ENCODE measurements at regions not wholly inside any gene's neighbourhood (a gene's known extent, or its start where the extent isn't known, plus 50 kb on each side); places are given as distances from the start of the nearest gene placed in this dataset.

GRCh38 chr1:163422738-163423404, 101.1 kb downstream of the NUF2 start:
- TF ChIP-seq, protein P1, sequence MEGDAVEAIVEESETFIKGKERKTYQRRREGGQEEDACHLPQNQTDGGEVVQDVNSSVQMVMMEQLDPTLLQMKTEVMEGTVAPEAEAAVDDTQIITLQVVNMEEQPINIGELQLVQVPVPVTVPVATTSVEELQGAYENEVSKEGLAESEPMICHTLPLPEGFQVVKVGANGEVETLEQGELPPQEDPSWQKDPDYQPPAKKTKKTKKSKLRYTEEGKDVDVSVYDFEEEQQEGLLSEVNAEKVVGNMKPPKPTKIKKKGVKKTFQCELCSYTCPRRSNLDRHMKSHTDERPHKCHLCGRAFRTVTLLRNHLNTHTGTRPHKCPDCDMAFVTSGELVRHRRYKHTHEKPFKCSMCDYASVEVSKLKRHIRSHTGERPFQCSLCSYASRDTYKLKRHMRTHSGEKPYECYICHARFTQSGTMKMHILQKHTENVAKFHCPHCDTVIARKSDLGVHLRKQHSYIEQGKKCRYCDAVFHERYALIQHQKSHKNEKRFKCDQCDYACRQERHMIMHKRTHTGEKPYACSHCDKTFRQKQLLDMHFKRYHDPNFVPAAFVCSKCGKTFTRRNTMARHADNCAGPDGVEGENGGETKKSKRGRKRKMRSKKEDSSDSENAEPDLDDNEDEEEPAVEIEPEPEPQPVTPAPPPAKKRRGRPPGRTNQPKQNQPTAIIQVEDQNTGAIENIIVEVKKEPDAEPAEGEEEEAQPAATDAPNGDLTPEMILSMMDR (IDR thresholded peaks at IDR 0.05; ENCODE audit: low read depth, low read length) = no peak
- DNase-seq (ENCODE audit: low read depth, low spot score) = no peak
- no peak overlapping the region for H3K4me3 ChIP-seq (ENCODE audit: low read depth, low read length)
- in situ Hi-C loops (cut with HindIII; ENCODE audit: low sequenced_read_pairs) = no loop called here

DNA sequence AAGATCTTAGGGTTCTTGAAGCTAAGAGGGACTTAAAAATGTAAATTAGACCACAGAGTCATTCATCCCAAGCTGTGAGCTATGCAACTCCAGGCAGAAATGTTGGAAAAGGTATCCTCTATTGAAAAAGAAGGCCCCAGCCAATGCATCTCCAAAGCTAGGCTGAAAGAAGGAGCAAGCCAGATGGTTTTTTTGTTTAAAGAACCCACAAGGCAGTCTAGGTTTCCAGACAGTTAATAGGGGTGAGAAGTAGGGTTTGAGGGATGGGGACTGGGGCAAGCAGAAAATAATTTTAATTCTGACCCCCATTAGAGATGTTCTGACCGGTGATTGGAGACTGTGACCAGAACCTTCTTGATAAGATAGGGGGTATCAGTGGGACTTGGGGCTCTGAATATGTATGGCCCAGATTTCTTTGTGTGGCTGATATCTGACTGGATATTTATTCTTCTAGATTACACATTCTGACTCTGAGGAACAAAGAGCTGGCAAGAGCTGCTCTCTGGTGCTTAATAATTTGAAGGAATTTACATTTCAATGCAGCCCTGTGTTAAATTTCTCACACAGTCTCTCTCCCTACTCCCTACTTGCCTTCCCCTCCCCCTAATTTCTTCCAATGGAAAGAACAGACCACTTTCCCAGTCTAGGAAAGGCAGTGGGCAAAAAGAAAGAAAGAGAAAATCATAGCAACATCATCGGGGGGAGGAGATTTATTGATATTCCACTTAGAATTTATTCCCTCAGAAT, 104.9 kb downstream of the NUF2 start:
- in situ Hi-C loops (cut with HindIII; ENCODE audit: low sequenced_read_pairs) = no loop called here
- TF ChIP-seq, protein P1 (IDR thresholded peaks at IDR 0.05; ENCODE audit: low read depth, low read length) = no peak
- no peak for DNase-seq (ENCODE audit: low read depth, low spot score)
- H3K4me3 ChIP-seq (ENCODE audit: low read depth, low read length) = no peak overlapping the region

DNA sequence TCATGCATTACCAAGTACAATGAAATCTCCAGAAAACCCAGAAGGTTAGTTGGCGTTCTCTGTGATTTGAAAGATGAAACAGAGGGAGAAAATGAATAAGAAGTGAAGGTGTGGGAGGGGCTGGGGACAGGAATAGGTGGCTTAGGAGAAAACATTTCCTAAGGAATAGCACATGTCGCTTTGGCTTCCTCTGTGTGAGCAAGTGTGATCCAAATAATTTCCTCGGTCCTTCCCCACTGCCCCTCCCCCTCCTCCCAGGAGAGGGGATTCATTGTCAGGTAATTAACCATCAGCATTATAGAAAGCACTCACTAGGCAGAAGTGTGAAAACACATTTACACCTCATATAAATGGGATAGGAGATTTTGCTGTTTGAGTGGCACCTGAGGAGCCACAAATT, 105.5 kb downstream of the NUF2 start:
- in situ Hi-C loops (cut with HindIII; ENCODE audit: low sequenced_read_pairs) = no loop called here
- no peak for DNase-seq (ENCODE audit: low read depth, low spot score)
- H3K4me3 ChIP-seq (ENCODE audit: low read depth, low read length) = no peak overlapping the region
- TF ChIP-seq, protein P1 (IDR thresholded peaks at IDR 0.05; ENCODE audit: low read depth, low read length) = no peak

- in situ Hi-C loops (cut with HindIII; ENCODE audit: low sequenced_read_pairs) = no loop called here
- H3K4me3 ChIP-seq (ENCODE audit: low read depth, low read length) = no peak overlapping the region
- TF ChIP-seq, protein P1 (IDR thresholded peaks at IDR 0.05; ENCODE audit: low read depth, low read length) = no peak
- no peak for DNase-seq (ENCODE audit: low read depth, low spot score)
These were observed 114.5 kb downstream of the NUF2 start for GRCh38 chr1:163436140-163436812.

- TF ChIP-seq, protein P1 (IDR thresholded peaks at IDR 0.05; ENCODE audit: low read depth, low read length) = no peak
- H3K4me3 ChIP-seq (ENCODE audit: low read depth, low read length) = no peak overlapping the region
- DNase-seq (ENCODE audit: low read depth, low spot score) = no peak
- in situ Hi-C loops (cut with HindIII; ENCODE audit: low sequenced_read_pairs) = no loop called here
These were observed 117.7 kb downstream of the NUF2 start for GRCh38 chr1:163439471-163439870.

DNA sequence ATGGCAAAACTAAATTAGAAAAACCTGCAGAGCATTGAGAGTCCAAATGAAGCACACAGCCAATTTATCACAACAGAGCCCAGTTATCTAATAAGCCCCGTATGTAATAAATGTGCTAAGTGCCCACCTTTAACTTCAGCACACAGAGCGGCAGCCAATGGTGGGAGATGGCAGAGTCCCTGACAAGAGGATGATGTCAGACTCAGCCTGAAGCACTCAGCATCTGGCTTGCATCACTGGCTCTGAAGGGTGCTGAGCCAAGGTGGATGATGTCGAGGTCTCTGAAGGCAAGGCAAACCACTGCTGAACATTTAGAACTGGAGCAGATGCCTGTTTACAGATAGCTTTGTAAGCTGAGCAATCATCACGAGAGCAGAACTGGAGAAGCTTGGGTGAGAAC, 118.3 kb downstream of the NUF2 start:
- TF ChIP-seq, protein P1 (IDR thresholded peaks at IDR 0.05; ENCODE audit: low read depth, low read length) = no peak
- H3K4me3 ChIP-seq (ENCODE audit: low read depth, low read length) = no peak overlapping the region
- DNase-seq (ENCODE audit: low read depth, low spot score) = no peak
- in situ Hi-C loops (cut with HindIII; ENCODE audit: low sequenced_read_pairs) = no loop called here
